ENCODE measurements at regions not wholly inside any gene's neighbourhood (a gene's known extent, or its start where the extent isn't known, plus 50 kb on each side); places are given as distances from the start of the nearest gene placed in this dataset.

DNA sequence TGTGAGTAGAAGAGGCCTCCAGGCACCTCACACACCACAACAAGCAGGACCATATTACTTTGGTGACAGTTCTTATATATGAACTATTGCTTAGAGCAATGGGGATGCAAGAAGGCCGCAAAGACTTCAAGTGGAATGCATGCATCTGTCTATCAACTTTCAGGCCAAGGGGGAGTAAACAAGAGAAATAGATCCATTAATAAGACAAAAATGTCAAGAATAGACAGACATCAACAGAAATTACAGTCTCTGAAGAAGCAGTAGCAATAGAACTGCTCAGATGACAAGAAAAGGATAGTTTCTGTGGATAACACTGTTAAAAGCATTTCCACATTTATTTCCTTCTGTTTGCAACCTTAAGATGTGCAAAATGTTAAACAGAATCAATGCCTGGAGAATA lies 1057.7 kb downstream of the UQCRFS1 start:
- TF ChIP-seq EZH2 (IDR thresholded peaks at IDR 0.05; ENCODE audit: borderline replicate concordance, low read depth, low read length, poor library complexity, severe bottlenecking) = no peak
- TF ChIP-seq, protein P1, sequence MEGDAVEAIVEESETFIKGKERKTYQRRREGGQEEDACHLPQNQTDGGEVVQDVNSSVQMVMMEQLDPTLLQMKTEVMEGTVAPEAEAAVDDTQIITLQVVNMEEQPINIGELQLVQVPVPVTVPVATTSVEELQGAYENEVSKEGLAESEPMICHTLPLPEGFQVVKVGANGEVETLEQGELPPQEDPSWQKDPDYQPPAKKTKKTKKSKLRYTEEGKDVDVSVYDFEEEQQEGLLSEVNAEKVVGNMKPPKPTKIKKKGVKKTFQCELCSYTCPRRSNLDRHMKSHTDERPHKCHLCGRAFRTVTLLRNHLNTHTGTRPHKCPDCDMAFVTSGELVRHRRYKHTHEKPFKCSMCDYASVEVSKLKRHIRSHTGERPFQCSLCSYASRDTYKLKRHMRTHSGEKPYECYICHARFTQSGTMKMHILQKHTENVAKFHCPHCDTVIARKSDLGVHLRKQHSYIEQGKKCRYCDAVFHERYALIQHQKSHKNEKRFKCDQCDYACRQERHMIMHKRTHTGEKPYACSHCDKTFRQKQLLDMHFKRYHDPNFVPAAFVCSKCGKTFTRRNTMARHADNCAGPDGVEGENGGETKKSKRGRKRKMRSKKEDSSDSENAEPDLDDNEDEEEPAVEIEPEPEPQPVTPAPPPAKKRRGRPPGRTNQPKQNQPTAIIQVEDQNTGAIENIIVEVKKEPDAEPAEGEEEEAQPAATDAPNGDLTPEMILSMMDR (conservative IDR thresholded peaks at IDR 0.05; ENCODE audit: low read depth, low read length) = no peak
